Lung microvascular endothelial cell (primary cell): ENCODE measurements at regions not wholly inside any gene's neighbourhood (a gene's known extent, or its start where the extent isn't known, plus 50 kb on each side); places are given as distances from the start of the nearest gene placed in this dataset.

Experiments
- DNase-seq, 2 donors: peaks; one replicate each; pipeline versions ENCODE4 v3.0.0 to v3.0.0-alpha.2; 2010; ENCODE audit warnings: low read depth in 2 of 2

- no peak for DNase-seq
Observed at GRCh38 chr15:29880341-29880740, 58.1 kb upstream of the TJP1 start.

GRCh38 chr15:29874977-29875376 is 52.7 kb upstream of the TJP1 start:
- DNase-seq, result no peak

- no peak for DNase-seq
Observed at GRCh38 chr15:29873947-29874411, 51.7 kb upstream of the TJP1 start.

GRCh38 chr15:29873264-29873663 is 51.0 kb upstream of the TJP1 start:
- no peak for DNase-seq

- no peak for DNase-seq
Observed at GRCh38 chr15:29872716-29873115, 50.4 kb upstream of the TJP1 start.
